ENCODE measurements at regions not wholly inside any gene's neighbourhood (a gene's known extent, or its start where the extent isn't known, plus 50 kb on each side); places are given as distances from the start of the nearest gene placed in this dataset.

DNA sequence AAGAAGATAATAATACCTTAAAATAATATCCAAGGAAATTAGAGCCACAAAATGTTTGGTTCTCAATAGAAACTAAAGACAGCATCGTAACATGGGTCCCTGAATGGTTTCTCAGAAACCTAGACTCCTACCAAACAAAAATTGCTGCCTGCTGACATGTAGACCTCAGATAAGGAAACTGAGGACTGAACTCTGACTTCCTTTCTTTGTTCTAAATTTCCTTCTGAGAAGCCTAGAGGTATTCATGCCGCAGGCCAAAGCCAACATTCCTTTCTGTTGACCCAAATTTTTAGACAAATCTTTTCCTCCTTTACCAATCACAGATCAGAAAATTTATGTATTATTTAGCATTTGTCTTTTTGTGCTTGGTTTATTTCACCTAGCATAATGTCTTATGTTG is 816.7 kb upstream of the PHF14 start:
- no peak for DNase-seq (ENCODE audit: extremely low spot score in 2 of 2)
- no peaks in the 10 kb centered on the region for H3K36me3 ChIP-seq
- H3K27me3 ChIP-seq, result no peaks in the 10 kb centered on the region
- intact Hi-C loops (cut with DNase I), result no loop called here
- H3K9me3 ChIP-seq, result no peaks in the 10 kb centered on the region
- TF ChIP-seq, protein P1, sequence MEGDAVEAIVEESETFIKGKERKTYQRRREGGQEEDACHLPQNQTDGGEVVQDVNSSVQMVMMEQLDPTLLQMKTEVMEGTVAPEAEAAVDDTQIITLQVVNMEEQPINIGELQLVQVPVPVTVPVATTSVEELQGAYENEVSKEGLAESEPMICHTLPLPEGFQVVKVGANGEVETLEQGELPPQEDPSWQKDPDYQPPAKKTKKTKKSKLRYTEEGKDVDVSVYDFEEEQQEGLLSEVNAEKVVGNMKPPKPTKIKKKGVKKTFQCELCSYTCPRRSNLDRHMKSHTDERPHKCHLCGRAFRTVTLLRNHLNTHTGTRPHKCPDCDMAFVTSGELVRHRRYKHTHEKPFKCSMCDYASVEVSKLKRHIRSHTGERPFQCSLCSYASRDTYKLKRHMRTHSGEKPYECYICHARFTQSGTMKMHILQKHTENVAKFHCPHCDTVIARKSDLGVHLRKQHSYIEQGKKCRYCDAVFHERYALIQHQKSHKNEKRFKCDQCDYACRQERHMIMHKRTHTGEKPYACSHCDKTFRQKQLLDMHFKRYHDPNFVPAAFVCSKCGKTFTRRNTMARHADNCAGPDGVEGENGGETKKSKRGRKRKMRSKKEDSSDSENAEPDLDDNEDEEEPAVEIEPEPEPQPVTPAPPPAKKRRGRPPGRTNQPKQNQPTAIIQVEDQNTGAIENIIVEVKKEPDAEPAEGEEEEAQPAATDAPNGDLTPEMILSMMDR (IDR thresholded peaks at IDR 0.05), result no peak
- TF ChIP-seq POLR2AphosphoS5 (IDR thresholded peaks at IDR 0.05; ENCODE audit: insufficient read depth in 1 of 2, low read depth in 1 of 2) (no peak), POLR2A (IDR thresholded peaks at IDR 0.05) (no peak)
- no peak overlapping the region for H3K27ac ChIP-seq
- H3K4me3 ChIP-seq, result no peak overlapping the region
- no peaks in the 10 kb centered on the region for H3K4me1 ChIP-seq

DNA sequence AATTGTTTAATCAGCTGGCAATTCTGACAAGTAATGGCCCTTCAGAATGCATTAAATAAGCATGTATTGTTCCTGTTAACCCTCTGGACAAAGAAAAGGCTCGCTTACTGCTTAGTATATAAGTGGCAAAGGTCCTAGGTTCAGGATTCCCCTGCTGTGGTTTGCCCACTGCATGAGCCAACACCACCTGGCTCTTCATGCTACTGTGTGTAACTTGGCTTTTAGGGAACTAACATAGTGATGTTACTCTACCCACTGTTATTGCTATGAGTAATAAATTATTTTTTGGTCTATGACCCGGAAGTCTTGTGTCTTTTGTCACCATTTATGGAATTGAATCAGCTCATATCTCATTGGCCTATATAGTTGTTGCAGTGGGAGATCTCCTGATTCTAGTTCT is 791.7 kb upstream of the PHF14 start:
- TF ChIP-seq, protein P1 (IDR thresholded peaks at IDR 0.05), result no peak
- TF ChIP-seq POLR2AphosphoS5 (IDR thresholded peaks at IDR 0.05; ENCODE audit: insufficient read depth in 1 of 2, low read depth in 1 of 2) (no peak), POLR2A (IDR thresholded peaks at IDR 0.05) (no peak)
- no peaks in the 10 kb centered on the region for H3K4me1 ChIP-seq
- H3K27ac ChIP-seq, result no peak overlapping the region
- H3K27me3 ChIP-seq, result no peaks in the 10 kb centered on the region
- no peak overlapping the region for H3K4me3 ChIP-seq
- no peaks in the 10 kb centered on the region for H3K36me3 ChIP-seq
- H3K9me3 ChIP-seq, result no peaks in the 10 kb centered on the region
- intact Hi-C loops (cut with DNase I), result no loop called here
- DNase-seq (ENCODE audit: extremely low spot score in 2 of 2), result no peak

DNA sequence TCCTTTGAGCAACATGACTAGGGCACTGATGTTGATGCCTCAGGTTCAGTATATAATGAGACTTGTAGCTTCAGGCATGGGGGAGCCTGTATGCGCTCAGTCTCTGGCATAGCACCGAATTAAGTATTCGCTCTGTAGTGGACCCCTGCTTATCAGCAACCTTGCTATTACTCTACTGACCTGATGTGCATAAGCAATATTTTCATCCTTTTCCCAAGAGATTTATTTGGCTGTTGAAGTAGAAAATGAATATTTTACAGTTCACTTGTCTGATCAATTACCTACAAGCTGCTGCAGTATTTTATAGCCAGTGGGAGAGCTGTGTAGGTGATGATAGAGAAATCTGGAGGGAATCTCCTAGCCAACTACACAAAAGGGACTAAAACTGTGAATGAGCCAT is 781.6 kb upstream of the PHF14 start:
- no peak for DNase-seq (ENCODE audit: extremely low spot score in 2 of 2)
- TF ChIP-seq POLR2AphosphoS5 (IDR thresholded peaks at IDR 0.05; ENCODE audit: insufficient read depth in 1 of 2, low read depth in 1 of 2) (no peak), POLR2A (IDR thresholded peaks at IDR 0.05) (no peak)
- TF ChIP-seq, protein P1 (IDR thresholded peaks at IDR 0.05), result no peak
- Histone ChIP-seq H3K4me3 (no peak overlapping the region), H3K9me3 (no peaks in the 10 kb centered on the region), H3K27me3 (no peaks in the 10 kb centered on the region), H3K36me3 (no peaks in the 10 kb centered on the region), H3K27ac (no peak overlapping the region), H3K4me1 (no peaks in the 10 kb centered on the region)
- intact Hi-C loops (cut with DNase I), result no loop called here

DNA sequence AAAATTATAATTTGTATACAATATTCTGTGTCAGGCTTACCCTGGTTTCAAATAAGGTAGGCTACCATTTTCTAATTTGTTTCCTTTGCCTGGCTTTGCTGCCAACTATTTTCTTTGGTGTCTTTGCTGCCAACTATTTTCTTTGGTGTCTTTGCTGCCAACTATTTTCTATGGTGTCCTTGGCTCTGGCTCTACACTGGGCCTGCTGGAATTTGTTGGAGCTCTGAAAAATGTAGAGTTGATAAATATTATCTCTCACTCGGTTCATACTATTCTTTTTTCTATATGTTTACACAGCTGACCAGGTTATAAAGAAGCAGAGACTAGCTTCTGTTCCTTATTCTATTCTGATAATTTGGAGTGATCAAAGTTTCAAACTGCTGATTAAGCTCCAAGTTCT is 768.0 kb upstream of the PHF14 start:
- Histone ChIP-seq H3K4me3 (no peak overlapping the region), H3K27me3 (no peaks in the 10 kb centered on the region), H3K27ac (no peak overlapping the region), H3K9me3 (no peaks in the 10 kb centered on the region), H3K36me3 (no peaks in the 10 kb centered on the region), H3K4me1 (no peaks in the 10 kb centered on the region)
- DNase-seq (ENCODE audit: extremely low spot score in 2 of 2), result no peak
- TF ChIP-seq POLR2A (IDR thresholded peaks at IDR 0.05) (no peak), POLR2AphosphoS5 (IDR thresholded peaks at IDR 0.05; ENCODE audit: insufficient read depth in 1 of 2, low read depth in 1 of 2) (no peak)
- TF ChIP-seq, protein P1 (IDR thresholded peaks at IDR 0.05), result no peak
- intact Hi-C loops (cut with DNase I), result no loop called here

DNA sequence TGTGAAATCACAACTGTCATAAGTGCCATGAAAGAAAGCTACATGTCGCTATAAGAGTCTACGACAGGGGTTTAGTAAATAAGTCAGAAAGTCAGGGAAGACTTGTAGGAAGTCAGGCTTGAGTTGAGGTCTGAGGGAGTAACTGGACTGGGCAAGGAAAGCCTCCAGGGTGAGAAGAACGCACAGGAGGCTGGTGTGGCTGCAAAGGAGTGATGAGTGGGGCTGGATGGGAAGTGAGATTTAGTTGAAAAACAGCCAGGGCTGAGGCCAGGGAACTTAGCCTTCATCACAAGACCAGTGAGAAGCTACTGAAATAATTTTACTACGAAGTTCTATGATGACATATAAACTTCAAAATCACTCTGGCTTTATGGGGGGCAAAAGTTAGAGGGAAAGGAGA is 763.7 kb upstream of the PHF14 start:
- Histone ChIP-seq H3K4me3 (no peak overlapping the region), H3K27ac (no peak overlapping the region), H3K9me3 (no peaks in the 10 kb centered on the region), H3K27me3 (no peaks in the 10 kb centered on the region), H3K4me1 (no peaks in the 10 kb centered on the region), H3K36me3 (no peaks in the 10 kb centered on the region)
- TF ChIP-seq POLR2A (IDR thresholded peaks at IDR 0.05) (no peak), POLR2AphosphoS5 (IDR thresholded peaks at IDR 0.05; ENCODE audit: insufficient read depth in 1 of 2, low read depth in 1 of 2) (no peak)
- TF ChIP-seq, protein P1 (IDR thresholded peaks at IDR 0.05), result no peak
- intact Hi-C loops (cut with DNase I), result no loop called here
- no peak for DNase-seq (ENCODE audit: extremely low spot score in 2 of 2)
